ENCODE measurements at regions not wholly inside any gene's neighbourhood (a gene's known extent, or its start where the extent isn't known, plus 50 kb on each side); places are given as distances from the start of the nearest gene placed in this dataset.

DNA sequence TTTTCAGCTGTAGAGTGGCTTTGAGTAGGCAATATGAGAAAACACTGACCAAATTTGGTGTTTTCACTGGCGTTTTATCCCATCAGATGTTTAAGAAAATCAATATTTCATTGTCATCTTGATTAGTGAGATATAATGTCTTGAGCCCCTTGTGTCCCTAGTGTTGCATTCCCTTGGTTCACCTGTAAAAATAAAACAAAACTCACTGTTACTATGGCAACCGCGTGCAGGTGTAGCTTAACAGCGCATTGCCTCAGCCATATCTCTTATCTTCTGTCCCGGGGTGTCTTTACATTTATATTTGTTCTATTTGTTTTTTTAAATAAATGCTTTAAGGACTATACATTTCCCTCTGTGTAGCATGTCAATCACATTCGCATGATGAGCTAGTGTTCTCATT, 551.6 kb downstream of the ZIC1 start:
- no peak for DNase-seq (ENCODE audit: low read depth)
- H3K4me3 ChIP-seq (ENCODE audit: low read length), result no peak overlapping the region
- TF ChIP-seq, protein P1, sequence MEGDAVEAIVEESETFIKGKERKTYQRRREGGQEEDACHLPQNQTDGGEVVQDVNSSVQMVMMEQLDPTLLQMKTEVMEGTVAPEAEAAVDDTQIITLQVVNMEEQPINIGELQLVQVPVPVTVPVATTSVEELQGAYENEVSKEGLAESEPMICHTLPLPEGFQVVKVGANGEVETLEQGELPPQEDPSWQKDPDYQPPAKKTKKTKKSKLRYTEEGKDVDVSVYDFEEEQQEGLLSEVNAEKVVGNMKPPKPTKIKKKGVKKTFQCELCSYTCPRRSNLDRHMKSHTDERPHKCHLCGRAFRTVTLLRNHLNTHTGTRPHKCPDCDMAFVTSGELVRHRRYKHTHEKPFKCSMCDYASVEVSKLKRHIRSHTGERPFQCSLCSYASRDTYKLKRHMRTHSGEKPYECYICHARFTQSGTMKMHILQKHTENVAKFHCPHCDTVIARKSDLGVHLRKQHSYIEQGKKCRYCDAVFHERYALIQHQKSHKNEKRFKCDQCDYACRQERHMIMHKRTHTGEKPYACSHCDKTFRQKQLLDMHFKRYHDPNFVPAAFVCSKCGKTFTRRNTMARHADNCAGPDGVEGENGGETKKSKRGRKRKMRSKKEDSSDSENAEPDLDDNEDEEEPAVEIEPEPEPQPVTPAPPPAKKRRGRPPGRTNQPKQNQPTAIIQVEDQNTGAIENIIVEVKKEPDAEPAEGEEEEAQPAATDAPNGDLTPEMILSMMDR (conservative IDR thresholded peaks at IDR 0.05; ENCODE audit: low read depth, low read length), result no peak

DNA sequence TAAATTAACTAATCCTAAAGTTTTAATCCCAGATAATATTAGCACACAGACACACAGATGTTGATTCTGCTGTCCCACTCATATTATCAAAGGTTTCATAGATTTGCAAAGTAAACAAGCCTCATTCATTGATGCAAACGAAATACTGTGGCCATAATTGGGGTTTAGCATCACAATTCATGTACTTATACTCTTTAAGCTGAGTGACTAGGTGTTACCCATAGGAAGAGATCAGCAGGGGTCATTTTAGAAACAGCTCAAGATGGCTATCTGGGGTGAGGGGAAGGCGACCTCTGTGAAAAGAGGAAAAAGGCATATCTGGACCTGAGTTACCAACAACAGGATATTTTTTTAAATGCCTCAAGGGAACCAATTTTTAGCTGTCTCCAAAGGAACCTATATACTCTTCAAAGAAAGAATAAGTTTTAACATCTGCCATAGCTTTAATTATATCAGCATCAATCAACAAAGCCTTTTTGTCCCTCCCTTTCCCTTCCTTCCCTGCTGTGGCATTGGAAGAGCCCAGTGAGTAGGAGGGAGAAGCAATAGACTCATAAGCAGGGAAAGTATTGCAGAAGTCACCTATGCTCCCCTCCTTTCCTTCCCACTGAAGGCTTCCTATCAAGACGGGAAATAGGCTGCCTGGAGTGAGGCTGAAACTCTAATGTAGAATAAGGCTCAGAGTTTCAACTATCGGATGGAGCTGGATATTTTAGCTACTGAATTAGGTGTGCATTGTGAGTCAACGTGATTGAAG, 553.4 kb downstream of the ZIC1 start:
- DNase-seq (ENCODE audit: low read depth), result no peak
- TF ChIP-seq, protein P1 (conservative IDR thresholded peaks at IDR 0.05; ENCODE audit: low read depth, low read length), result no peak
- H3K4me3 ChIP-seq (ENCODE audit: low read length), result no peak overlapping the region

DNA sequence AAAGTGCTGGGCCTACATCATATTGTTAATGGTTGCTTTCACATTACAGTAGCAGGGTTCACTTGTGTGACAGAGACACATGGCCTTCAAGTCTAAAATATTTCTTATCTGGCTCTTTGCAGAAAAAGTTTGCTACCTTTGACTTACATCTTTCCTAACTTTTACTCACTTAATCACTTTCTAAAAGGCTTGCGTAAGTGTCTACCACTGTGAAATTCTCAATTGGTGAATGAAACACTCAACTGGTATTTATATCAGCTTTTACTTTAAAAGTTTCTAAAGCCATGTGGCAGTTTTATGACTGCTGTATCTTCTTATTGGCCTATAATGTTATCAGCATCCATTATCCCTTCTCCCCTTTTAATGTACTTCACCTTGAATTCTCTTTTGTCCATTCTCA, 554.5 kb downstream of the ZIC1 start:
- no peak overlapping the region for H3K4me3 ChIP-seq (ENCODE audit: low read length)
- no peak for DNase-seq (ENCODE audit: low read depth)
- TF ChIP-seq, protein P1 (conservative IDR thresholded peaks at IDR 0.05; ENCODE audit: low read depth, low read length), result no peak

DNA sequence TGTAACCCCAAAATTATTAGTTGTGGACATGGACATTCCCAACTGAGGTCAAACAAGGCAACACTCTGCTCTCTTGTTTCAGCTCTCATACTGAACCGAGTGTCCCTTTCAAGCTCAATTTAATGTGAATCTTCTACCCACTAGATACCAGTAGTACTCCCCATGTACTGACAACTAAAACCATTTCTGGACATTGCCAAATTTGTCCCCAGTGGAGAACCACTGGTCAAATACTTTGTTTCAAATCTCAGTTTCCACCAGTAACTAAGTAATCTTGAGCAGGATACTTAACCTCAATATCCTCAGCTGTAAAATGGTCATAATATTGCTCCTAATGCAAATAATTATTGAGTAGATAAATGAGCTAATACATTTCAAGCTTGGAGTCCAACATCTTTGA, 566.0 kb downstream of the ZIC1 start:
- H3K4me3 ChIP-seq (ENCODE audit: low read length), result no peak overlapping the region
- DNase-seq (ENCODE audit: low read depth), result no peak
- TF ChIP-seq, protein P1 (conservative IDR thresholded peaks at IDR 0.05; ENCODE audit: low read depth, low read length), result no peak

DNA sequence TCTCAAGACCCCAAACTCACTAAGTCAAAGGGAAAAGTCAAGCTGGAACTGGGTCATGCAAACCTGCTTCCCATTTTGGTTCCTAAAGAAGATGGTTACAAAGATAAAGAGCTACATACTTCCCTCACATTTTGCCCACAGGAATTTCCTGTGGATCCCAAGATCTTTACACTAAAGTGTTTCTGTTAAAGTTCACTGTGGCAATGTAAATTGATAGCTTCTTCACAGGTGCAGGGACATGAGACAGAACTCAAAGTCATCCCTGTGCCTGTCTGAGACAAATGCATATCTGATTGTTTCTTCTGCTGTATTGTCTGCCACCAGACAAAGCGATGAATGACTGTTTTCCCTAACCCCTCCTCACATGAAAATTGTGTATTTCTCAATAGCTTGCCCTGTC, 567.8 kb downstream of the ZIC1 start:
- TF ChIP-seq, protein P1 (conservative IDR thresholded peaks at IDR 0.05; ENCODE audit: low read depth, low read length), result no peak
- DNase-seq (ENCODE audit: low read depth), result no peak
- H3K4me3 ChIP-seq (ENCODE audit: low read length), result no peak overlapping the region

DNA sequence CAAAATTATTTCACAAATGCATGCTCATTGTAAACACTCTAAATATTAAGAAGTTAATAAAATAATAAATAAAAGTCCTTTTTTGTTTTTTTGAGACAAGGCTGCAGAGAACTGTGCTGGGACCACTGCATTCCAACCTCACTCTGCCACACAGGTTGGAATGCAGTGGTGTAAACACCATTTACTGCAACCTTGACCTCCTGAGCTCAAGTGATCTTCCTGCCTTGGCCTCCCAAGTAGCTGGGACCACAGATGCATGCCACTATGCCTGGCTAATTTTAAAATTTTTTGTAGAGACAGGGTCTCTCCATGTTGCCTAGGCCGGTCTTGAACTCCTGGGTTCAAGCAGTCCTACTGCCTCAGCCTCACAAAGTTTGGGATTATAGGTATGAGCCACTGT, 578.4 kb downstream of the ZIC1 start:
- TF ChIP-seq, protein P1 (conservative IDR thresholded peaks at IDR 0.05; ENCODE audit: low read depth, low read length), result no peak
- no peak for DNase-seq (ENCODE audit: low read depth)
- no peak overlapping the region for H3K4me3 ChIP-seq (ENCODE audit: low read length)

DNA sequence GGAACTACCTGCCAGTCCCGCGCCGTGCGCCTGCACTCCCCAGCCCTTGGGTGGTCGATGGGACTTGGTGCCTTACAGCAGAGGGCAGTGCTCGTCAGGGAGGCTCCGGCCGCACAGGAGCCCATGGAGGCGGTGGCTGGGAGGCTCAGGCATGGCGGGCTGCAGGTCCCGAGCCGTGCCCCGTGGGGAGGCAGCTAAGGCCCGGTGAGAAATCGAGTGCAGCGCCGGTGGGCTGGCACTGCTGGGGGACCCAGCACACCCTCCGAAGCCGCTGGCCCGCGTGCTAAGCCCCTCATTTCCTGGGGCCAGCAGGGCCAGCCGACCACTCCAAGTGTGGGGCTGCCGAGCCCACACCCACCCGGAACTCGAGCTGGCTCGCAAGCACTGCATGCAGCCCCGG, 580.2 kb downstream of the ZIC1 start:
- no peak for DNase-seq (ENCODE audit: low read depth)
- TF ChIP-seq, protein P1 (conservative IDR thresholded peaks at IDR 0.05; ENCODE audit: low read depth, low read length), result no peak
- no peak overlapping the region for H3K4me3 ChIP-seq (ENCODE audit: low read length)
